OCI-LY1 (cell line): ENCODE measurements at regions not wholly inside any gene's neighbourhood (a gene's known extent, or its start where the extent isn't known, plus 50 kb on each side); places are given as distances from the start of the nearest gene placed in this dataset.

Source experiments
- CTCF ChIP-seq: fragments of 200-600 bp; sonication (generic), shearing (Covaris generic); IDR thresholded peaks from 2 replicates; pipeline ENCODE4 v1.5.1; 2017; ENCODE audit warnings: mild to moderate bottlenecking, antibody characterized with exemption, low read length, moderate library complexity, mixed read lengths
- EZH2 ChIP-seq: fragments of 200-600 bp; sonication (generic), shearing (Covaris generic); IDR thresholded peaks from 2 replicates; pipeline ENCODE4 v1.8.0; 2017; ENCODE audit warnings: borderline replicate concordance, mixed run types, mild to moderate bottlenecking, antibody characterized with exemption, low read length, moderate library complexity, mixed read lengths

GRCh38 chr3:78462021-78462420 lies 1305.8 kb downstream of the ROBO1 start:
- TF ChIP-seq CTCF (no peak), EZH2 (no peak)
